NT2/D1 (cell line): ENCODE measurements at regions not wholly inside any gene's neighbourhood (a gene's known extent, or its start where the extent isn't known, plus 50 kb on each side); places are given as distances from the start of the nearest gene placed in this dataset.
"Not testable (repeated sequence)": the region's sequence is repeated elsewhere in the genome, so short reads cannot be mapped to it uniquely, and the experiment has no call there.

ENCODE experiments used
- DNase-seq: peaks from one replicate; pipeline ENCODE4 v3.0.0-alpha.2; 2011; ENCODE audit warnings: low read depth, low spot score
- H3K27me3 ChIP-seq: 2 replicates; pipeline ENCODE4 v1.6.0; 2011; ENCODE audit warnings: mild to moderate bottlenecking; ENCODE audit not compliant: insufficient read length, insufficient read depth
- H3K36me3 ChIP-seq: 2 replicates; pipeline ENCODE4 v1.6.1; 2011; ENCODE audit warnings: mild to moderate bottlenecking, low read length, mixed read lengths; ENCODE audit not compliant: insufficient read depth, insufficient read length
- H3K4me1 ChIP-seq: 2 replicates; pipeline ENCODE4 v1.5.1; 2011; ENCODE audit not compliant: insufficient read depth, insufficient read length
- H3K4me3 ChIP-seq: 2 replicates; pipeline ENCODE4 v1.5.1; 2011; ENCODE audit warnings: low read depth; ENCODE audit not compliant: insufficient read length
- H3K9ac ChIP-seq: 2 replicates; pipeline ENCODE4 v1.6.0; 2011; ENCODE audit warnings: low read depth; ENCODE audit not compliant: insufficient read length
- H3K9me3 ChIP-seq: 2 replicates; pipeline ENCODE4 v1.5.1; 2011; ENCODE audit warnings: mild to moderate bottlenecking, low read length; ENCODE audit not compliant: insufficient read depth
- SUZ12 ChIP-seq: IDR thresholded peaks from 2 replicates; pipeline ENCODE4 v1.6.1; 2011; ENCODE audit not compliant: insufficient read length, insufficient read depth; ENCODE audit errors: extremely low read depth
- YY1 ChIP-seq: IDR thresholded peaks from 2 replicates; pipeline ENCODE4 v1.6.1; 2011; ENCODE audit not compliant: insufficient read length, insufficient read depth
- ZNF274 ChIP-seq: IDR thresholded peaks from 2 replicates; pipeline ENCODE4 v1.6.1; 2011; ENCODE audit warnings: mild to moderate bottlenecking, low read depth, low read length

DNA sequence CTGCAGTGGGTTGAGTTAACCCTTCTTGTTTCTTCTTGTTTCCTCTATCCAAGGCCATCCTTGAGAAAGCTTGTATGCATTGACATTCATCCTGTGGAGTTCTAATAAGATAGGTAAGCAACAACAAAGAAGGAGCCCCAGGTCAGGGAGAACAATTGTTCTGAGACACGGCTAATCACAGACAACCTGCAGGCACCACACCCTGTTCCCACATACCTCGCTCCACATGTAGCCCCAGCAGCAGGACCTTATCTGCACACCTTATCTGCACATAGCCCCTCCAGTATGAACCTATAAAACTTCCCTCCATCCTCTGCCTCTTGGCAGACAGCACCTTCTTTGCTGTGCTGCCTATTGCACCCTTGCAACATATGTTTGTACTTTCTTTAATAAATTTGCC, 129.1 kb downstream of the MSL3 start:
- no peaks in the 10 kb centered on the region for H3K4me1 ChIP-seq
- no peaks in the 10 kb centered on the region for H3K27me3 ChIP-seq
- no peak overlapping the region for H3K9ac ChIP-seq
- H3K36me3 ChIP-seq: no peaks in the 10 kb centered on the region
- H3K4me3 ChIP-seq: no peak overlapping the region
- no peak for TF ChIP-seq YY1
- TF ChIP-seq SUZ12: no peak
- H3K9me3 ChIP-seq: peaks cover 6% of the 10 kb centered on the region
- no peak for DNase-seq

DNA sequence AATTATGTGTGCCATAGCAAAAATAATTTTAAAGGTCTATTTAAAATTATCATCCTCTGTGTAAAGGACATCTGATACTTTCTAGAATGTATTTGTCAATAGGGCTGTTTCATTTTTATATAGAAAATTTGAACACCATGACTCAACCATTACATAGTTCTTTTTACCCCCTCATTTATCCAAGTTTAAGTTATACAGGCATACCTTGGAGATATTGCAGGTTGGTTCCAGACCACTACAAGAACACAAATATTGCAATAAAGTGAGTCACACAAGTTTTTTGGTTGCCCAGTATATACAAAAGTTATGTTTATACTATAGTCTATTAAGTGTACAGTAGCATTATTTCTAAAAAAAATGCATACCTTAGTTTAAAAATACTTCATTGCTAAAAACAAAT, 130.4 kb downstream of the MSL3 start:
- Histone ChIP-seq H3K27me3 (no peaks in the 10 kb centered on the region), H3K9me3 (peaks cover 6% of the 10 kb centered on the region), H3K4me3 (no peak overlapping the region), H3K9ac (no peak overlapping the region), H3K4me1 (no peaks in the 10 kb centered on the region), H3K36me3 (no peaks in the 10 kb centered on the region)
- TF ChIP-seq YY1: no peak
- no peak for TF ChIP-seq SUZ12
- TF ChIP-seq ZNF274: no peak
- DNase-seq: no peak

DNA sequence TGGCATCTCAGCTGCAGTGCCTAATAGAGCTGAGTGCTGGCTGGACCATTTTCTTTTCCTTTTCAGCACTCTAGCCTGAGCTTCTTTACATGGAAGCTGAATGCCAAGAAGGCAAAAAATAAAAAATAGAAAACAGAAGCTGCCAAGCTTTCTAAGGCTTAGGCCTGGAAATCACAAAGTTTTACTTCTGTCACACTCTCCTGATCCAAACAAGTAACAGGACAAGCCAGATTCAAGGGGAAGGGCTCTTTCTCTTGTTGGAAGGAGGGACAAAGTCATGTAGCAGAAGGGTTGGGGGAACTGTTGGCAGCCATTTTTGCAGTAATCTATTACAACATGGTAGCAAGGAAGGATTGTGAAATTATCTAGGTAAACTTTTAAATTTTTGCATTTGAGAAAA, 131.8 kb downstream of the MSL3 start:
- DNase-seq: no peak
- Histone ChIP-seq H3K27me3 (no peaks in the 10 kb centered on the region), H3K4me3 (no peak overlapping the region), H3K4me1 (no peaks in the 10 kb centered on the region), H3K36me3 (no peaks in the 10 kb centered on the region), H3K9ac (no peak overlapping the region), H3K9me3 (peaks cover 6% of the 10 kb centered on the region)
- no peak for TF ChIP-seq SUZ12
- TF ChIP-seq YY1: no peak
- TF ChIP-seq ZNF274: no peak

DNA sequence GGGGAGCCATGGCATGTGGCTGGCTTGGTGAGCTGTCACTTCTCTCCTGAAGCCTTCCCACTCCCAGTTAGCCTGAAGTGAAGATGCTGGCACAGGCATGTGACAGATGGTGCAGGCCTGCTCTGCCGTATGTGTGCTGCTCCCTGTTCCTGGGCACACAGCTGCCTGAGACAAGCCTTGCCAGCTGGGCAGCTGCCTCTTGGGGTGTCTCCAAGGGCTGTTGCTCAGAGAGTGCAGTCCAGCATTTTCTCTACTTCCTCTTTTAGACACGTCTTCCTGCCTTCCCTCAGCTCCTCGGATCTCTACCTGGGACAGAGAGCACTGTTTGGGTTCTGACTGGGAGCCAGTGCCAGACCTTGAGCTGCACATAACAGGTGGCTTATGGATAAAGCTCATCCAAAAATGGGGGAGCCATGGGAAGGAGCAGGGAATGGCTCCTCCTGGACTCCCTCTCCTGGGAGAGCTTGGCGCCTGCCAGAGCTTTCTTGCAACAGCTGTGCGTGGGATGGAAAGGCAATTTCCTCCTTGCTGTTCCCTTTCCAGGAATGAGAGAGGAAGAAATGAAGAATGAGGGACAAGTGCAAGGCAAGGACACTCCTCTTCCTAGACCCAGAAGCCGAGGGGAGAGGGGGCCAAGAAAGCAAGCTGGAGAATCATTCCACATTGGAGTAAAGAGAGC, 132.9 kb downstream of the MSL3 start:
- Histone ChIP-seq H3K27me3 (no peaks in the 10 kb centered on the region), H3K9me3 (peaks cover 6% of the 10 kb centered on the region), H3K9ac (no peak overlapping the region), H3K36me3 (no peaks in the 10 kb centered on the region), H3K4me3 (no peak overlapping the region), H3K4me1 (no peaks in the 10 kb centered on the region)
- no peak for DNase-seq
- TF ChIP-seq YY1: no peak
- TF ChIP-seq SUZ12: no peak
- no peak for TF ChIP-seq ZNF274

DNA sequence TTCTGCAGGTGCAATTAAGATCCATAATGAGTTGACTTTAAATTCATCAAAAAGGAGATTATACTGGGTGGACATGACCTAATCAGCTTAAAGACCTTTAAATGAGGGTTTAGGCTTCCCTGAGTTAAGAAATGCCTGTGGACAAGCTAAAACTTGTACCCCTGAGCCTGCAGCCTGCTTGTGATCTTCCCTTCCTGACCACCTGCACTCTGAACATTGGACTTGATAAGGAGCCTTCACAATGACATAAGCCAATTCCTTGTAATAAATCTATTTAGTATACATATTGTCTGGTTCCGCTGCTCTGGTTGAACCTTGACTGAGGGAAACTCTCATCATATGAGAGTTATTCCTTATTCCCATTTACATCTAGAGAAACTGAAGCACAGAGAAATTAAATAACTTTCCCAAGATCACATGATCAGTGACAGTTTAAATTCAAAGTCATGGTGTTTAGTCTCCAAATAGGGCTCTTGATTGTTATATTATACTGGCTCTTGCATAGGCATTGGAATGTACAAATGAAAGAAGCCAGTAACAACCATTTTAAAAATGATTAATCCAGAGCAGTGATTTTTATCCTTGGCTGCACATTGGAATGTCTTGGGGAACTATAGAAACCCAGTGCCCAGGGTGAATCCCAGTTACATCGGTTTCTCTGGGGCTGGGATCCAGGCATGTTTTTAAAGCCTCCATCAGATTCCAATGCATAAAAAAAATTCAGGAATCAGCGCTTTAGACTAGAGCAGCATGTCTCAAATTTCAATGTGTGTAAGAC, 136.1 kb downstream of the MSL3 start:
- TF ChIP-seq YY1 (no peak), SUZ12 (no peak), ZNF274 (no peak)
- H3K4me3 ChIP-seq: no peak overlapping the region

DNA sequence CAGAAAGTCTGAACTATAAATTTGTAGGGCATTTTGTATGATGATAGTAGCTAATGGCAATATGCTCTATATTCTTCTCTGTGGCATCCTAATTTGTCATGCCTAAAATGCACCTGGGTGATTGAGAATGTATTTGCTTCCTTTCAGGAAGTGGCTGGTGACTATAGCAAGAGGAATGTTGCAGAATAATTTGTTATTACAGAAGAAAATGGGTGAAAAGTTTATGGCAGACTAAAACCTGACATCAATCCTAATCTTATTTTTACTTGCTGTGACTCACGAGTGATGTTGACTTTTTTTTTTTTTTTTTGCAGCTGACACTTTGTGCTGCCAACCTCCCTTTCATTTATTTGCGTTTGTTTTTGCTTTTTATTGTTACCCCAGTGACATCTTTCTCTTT, 141.1 kb downstream of the MSL3 start:
- Histone ChIP-seq H3K36me3 (no peaks in the 10 kb centered on the region), H3K9me3 (no peaks in the 10 kb centered on the region), H3K9ac (no peak overlapping the region), H3K4me3 (no peak overlapping the region), H3K4me1 (no peaks in the 10 kb centered on the region), H3K27me3 (no peaks in the 10 kb centered on the region)
- TF ChIP-seq ZNF274: no peak
- no peak for TF ChIP-seq YY1
- TF ChIP-seq SUZ12: no peak
- no peak for DNase-seq

More for the DNA sequence above, 136.1 kb downstream of the MSL3 start:
- no peak for DNase-seq
- no peak overlapping the region for H3K9ac ChIP-seq
- no peaks in the 10 kb centered on the region for H3K4me1 ChIP-seq
- no peaks in the 10 kb centered on the region for H3K27me3 ChIP-seq
- H3K9me3 ChIP-seq: peaks cover 6% of the 10 kb centered on the region
- H3K36me3 ChIP-seq: no peaks in the 10 kb centered on the region

DNA sequence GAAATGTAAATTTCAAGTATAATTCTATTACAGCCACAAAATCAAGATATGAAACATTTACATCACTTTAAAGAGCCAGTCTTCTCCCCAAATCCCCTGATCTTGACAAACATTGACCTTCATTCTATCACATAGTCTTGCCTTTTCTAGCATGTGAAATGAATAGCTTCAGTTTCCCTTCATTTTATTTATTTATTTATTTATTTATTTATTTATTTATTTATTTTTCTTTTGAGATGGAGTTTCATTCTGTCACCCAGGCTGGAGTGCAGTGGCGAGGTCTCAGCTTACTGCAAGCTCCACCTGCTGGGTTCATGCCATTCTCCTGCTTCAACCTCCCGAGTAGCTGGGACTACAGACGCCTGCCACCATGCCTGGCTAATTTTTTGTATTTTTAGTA, 147.9 kb downstream of the MSL3 start:
- not testable (repeated sequence) for H3K9me3 ChIP-seq, H3K36me3 ChIP-seq, DNase-seq, H3K9ac ChIP-seq, H3K27me3 ChIP-seq, H3K4me1 ChIP-seq, H3K4me3 ChIP-seq
